HG03432 (cell line): ENCODE measurements at regions not wholly inside any gene's neighbourhood (a gene's known extent, or its start where the extent isn't known, plus 50 kb on each side); places are given as distances from the start of the nearest gene placed in this dataset.
"Not testable (repeated sequence)": the region's sequence is repeated elsewhere in the genome, so short reads cannot be mapped to it uniquely, and the experiment has no call there.

Source experiments
- ATAC-seq: cut with Tn5 transposase; IDR thresholded peaks from one replicate; pipeline ENCODE4 v1.9.1; 2021; ENCODE audit warnings: mild to moderate bottlenecking, moderate library complexity; ENCODE audit not compliant: unreplicated experiment

- ATAC-seq, result not testable (repeated sequence)
Measured at GRCh38 chr9:66152406-66152805, 415.5 kb downstream of the FOXD4L4 start.

GRCh38 chr9:66153021-66153725 lies 416.2 kb downstream of the FOXD4L4 start:
- peak; percentile 100 for ATAC-seq

GRCh38 chr9:66153971-66154691 lies 417.2 kb downstream of the FOXD4L4 start:
- not testable (repeated sequence) for ATAC-seq

- not testable (repeated sequence) for ATAC-seq
Measured at GRCh38 chr9:66182316-66182715, 445.4 kb downstream of the FOXD4L4 start.

GRCh38 chr9:66183648-66184047 lies 446.7 kb downstream of the FOXD4L4 start:
- ATAC-seq, result not testable (repeated sequence)

- not testable (repeated sequence) for ATAC-seq
Measured at GRCh38 chr9:66197199-66197598, 460.3 kb downstream of the FOXD4L4 start.

GRCh38 chr9:66198421-66198820 lies 461.5 kb downstream of the FOXD4L4 start:
- not testable (repeated sequence) for ATAC-seq

GRCh38 chr9:66206617-66207016 lies 469.7 kb downstream of the FOXD4L4 start:
- ATAC-seq, result peak; percentile 60

- ATAC-seq, result not testable (repeated sequence)
Measured at GRCh38 chr9:66207914-66208313, 471.0 kb downstream of the FOXD4L4 start.

GRCh38 chr9:66244763-66245162 lies 507.8 kb downstream of the FOXD4L4 start:
- not testable (repeated sequence) for ATAC-seq

- not testable (repeated sequence) for ATAC-seq
Measured at GRCh38 chr9:66245481-66245880, 508.5 kb downstream of the FOXD4L4 start.

GRCh38 chr9:66257581-66257980 lies 520.6 kb downstream of the FOXD4L4 start:
- not testable (repeated sequence) for ATAC-seq

GRCh38 chr9:66261576-66261975 lies 524.6 kb downstream of the FOXD4L4 start:
- not testable (repeated sequence) for ATAC-seq

- ATAC-seq, result not testable (repeated sequence)
Measured at GRCh38 chr9:66263621-66264020, 526.7 kb downstream of the FOXD4L4 start.

- ATAC-seq, result not testable (repeated sequence)
Measured at GRCh38 chr9:66264786-66265185, 527.8 kb downstream of the FOXD4L4 start.

GRCh38 chr9:66266202-66266601 lies 529.3 kb downstream of the FOXD4L4 start:
- ATAC-seq, result not testable (repeated sequence)

- ATAC-seq, result not testable (repeated sequence)
Measured at GRCh38 chr9:66266856-66267430, 530.0 kb downstream of the FOXD4L4 start.

- ATAC-seq, result not testable (repeated sequence)
Measured at GRCh38 chr9:66267684-66268083, 530.7 kb downstream of the FOXD4L4 start.

- not testable (repeated sequence) for ATAC-seq
Measured at GRCh38 chr9:66269024-66269423, 532.1 kb downstream of the FOXD4L4 start.

GRCh38 chr9:66269783-66270182 lies 532.8 kb downstream of the FOXD4L4 start:
- ATAC-seq, result not testable (repeated sequence)

GRCh38 chr9:66278809-66279208 lies 541.9 kb downstream of the FOXD4L4 start:
- ATAC-seq, result not testable (repeated sequence)
